Cardiac muscle cell (in vitro differentiated cells and primary cell): ENCODE measurements at regions not wholly inside any gene's neighbourhood (a gene's known extent, or its start where the extent isn't known, plus 50 kb on each side); places are given as distances from the start of the nearest gene placed in this dataset.

Experiments used
- DNase-seq, 2 donors: peaks; one replicate each; pipeline versions ENCODE4 v3.0.0 to v3.0.0-alpha.2; 2010 to 2017; ENCODE audit warnings: low read depth in 1 of 2, low spot score in 1 of 2
- H3K27ac ChIP-seq: fragments of 200-600 bp; sonication (generic); 2 replicates; pipeline ENCODE4 v1.5.1; 2016
- H3K27me3 ChIP-seq: fragments of 200-600 bp; sonication (generic); 2 replicates; pipeline ENCODE4 v1.6.0; 2016; ENCODE audit warnings: control low read depth
- H3K36me3 ChIP-seq: fragments of 200-600 bp; sonication (generic); 2 replicates; pipeline ENCODE4 v1.5.1; 2016; ENCODE audit warnings: control low read depth
- H3K4me1 ChIP-seq: fragments of 200-600 bp; sonication (generic); 2 replicates; pipeline ENCODE4 v1.8.1; 2017; ENCODE audit warnings: low read depth, mild to moderate bottlenecking, mixed run types
- H3K4me3 ChIP-seq: fragments of 200-600 bp; sonication (generic); 2 replicates; pipeline ENCODE4 v1.5.1; 2016; ENCODE audit warnings: mild to moderate bottlenecking
- H3K9me3 ChIP-seq: fragments of 200-600 bp; sonication (generic); 2 replicates; pipeline ENCODE4 v1.5.1; 2017; ENCODE audit warnings: low read depth, mild to moderate bottlenecking, control low read depth
- CTCF ChIP-seq: IDR thresholded peaks from 2 replicates; pipeline ENCODE4 v1.5.1; 2012; ENCODE audit warnings: low read depth, mild to moderate bottlenecking, low read length

- DNase-seq: peak in 1 of 2 donors; percentile 1
Observed at GRCh38 chr2:52632543-52632942, 1135.1 kb upstream of the CHAC2 start.

GRCh38 chr2:52629944-52630343, 1137.7 kb upstream of the CHAC2 start:
- TF ChIP-seq CTCF: no peak
- Histone ChIP-seq H3K27me3 (no peaks in the 10 kb centered on the region), H3K4me1 (no peaks in the 10 kb centered on the region), H3K36me3 (no peaks in the 10 kb centered on the region), H3K27ac (no peak overlapping the region), H3K9me3 (no peaks in the 10 kb centered on the region), H3K4me3 (no peak overlapping the region)
- no peak for DNase-seq

More at GRCh38 chr2:52632543-52632942, 1135.1 kb upstream of the CHAC2 start:
- no peak overlapping the region for H3K27ac ChIP-seq
- H3K9me3 ChIP-seq: no peaks in the 10 kb centered on the region
- TF ChIP-seq CTCF: no peak
- no peaks in the 10 kb centered on the region for H3K36me3 ChIP-seq
- H3K4me1 ChIP-seq: no peaks in the 10 kb centered on the region
- no peak overlapping the region for H3K4me3 ChIP-seq
- H3K27me3 ChIP-seq: no peaks in the 10 kb centered on the region

DNA sequence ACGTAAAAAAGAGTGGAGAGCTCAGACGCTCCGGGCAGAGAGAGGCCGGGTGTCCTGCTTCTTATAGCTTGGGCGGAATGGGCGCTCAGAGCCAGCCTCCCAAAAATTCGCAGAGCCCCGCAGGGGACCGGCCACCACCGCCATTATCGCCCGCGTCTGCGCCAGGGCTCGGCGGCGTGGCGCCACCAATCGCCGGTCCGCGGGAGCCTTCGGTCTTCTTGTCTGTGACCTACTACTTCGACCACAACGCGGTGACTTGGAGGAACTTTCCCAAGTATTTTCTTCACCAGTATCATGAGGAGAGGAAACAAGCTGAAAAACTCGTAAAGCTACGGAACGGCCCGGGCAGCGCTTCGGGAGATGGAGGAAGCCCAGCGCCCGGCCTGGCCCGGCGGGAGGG, 1138.1 kb upstream of the CHAC2 start:
- no peak overlapping the region for H3K4me3 ChIP-seq

DNA sequence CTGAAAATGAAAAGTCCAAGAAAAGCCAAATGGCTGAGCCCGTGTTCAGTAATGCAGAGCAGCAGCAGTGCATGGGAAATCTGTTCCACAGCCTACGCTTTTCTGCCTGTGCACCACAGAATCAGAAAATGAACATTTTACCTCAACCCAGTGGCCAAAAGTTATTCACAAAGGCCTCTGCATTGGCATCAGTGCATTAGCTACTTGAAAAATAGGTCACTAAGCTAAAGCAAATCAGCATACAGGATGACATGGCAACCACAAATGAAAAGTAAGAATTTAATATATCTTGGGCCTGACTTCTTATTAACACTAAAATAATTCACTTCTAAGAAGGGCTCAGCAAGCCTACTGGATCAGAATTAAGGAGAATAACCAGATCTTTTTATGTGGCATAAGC, 1145.3 kb upstream of the CHAC2 start:
- no peak overlapping the region for H3K27ac ChIP-seq
- no peaks in the 10 kb centered on the region for H3K9me3 ChIP-seq
- no peaks in the 10 kb centered on the region for H3K4me1 ChIP-seq
- no peak for TF ChIP-seq CTCF
- DNase-seq: no peak
- no peaks in the 10 kb centered on the region for H3K27me3 ChIP-seq
- H3K36me3 ChIP-seq: no peaks in the 10 kb centered on the region
- H3K4me3 ChIP-seq: no peak overlapping the region

More for the DNA sequence above, 1138.1 kb upstream of the CHAC2 start:
- Histone ChIP-seq H3K4me1 (no peaks in the 10 kb centered on the region), H3K27me3 (no peaks in the 10 kb centered on the region), H3K9me3 (no peaks in the 10 kb centered on the region), H3K27ac (no peak overlapping the region), H3K36me3 (no peaks in the 10 kb centered on the region)
- no peak for TF ChIP-seq CTCF
- DNase-seq: no peak

DNA sequence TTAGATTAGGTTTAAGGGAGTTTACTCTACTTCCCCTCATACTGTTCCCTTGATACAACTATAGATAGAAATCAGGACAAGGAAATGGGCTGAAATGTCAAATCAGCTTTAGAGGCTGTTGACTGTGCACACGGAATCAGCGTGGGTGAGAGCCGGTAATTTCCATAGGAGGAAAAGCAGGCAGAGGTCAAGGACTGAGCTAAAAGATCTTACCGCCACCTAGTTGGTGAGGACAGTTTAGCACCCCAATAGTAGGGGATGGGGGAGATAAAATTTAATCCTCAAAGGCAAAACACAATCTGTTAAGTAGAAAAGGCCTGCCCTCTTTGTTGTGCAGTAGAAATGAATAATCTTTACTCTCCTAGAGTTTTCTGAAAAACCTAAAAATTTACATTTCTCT, 1154.5 kb upstream of the CHAC2 start:
- TF ChIP-seq CTCF: no peak
- Histone ChIP-seq H3K4me3 (no peak overlapping the region), H3K27ac (no peak overlapping the region), H3K36me3 (no peaks in the 10 kb centered on the region), H3K9me3 (no peaks in the 10 kb centered on the region), H3K27me3 (no peaks in the 10 kb centered on the region), H3K4me1 (no peaks in the 10 kb centered on the region)
- DNase-seq: peak in 1 of 2 donors; percentile 58

GRCh38 chr2:52611759-52612158, 1155.8 kb upstream of the CHAC2 start:
- Histone ChIP-seq H3K4me3 (no peak overlapping the region), H3K36me3 (no peaks in the 10 kb centered on the region), H3K27me3 (no peaks in the 10 kb centered on the region), H3K9me3 (no peaks in the 10 kb centered on the region), H3K27ac (no peak overlapping the region), H3K4me1 (no peaks in the 10 kb centered on the region)
- DNase-seq: no peak
- TF ChIP-seq CTCF: no peak
